Activated CD8-positive, alpha-beta T cell treated with anti-CD3 and anti-CD28 coated beads for 36 hours (primary cell): ENCODE measurements at regions not wholly inside any gene's neighbourhood (a gene's known extent, or its start where the extent isn't known, plus 50 kb on each side); places are given as distances from the start of the nearest gene placed in this dataset.
"Not testable (repeated sequence)": the region's sequence is repeated elsewhere in the genome, so short reads cannot be mapped to it uniquely, and the experiment has no call there.

ENCODE experiments used
- ATAC-seq: fragments of 200-7000 bp; cut with Tn5 transposase; one replicate; pipeline ENCODE4 v1.10.0; 2021; ENCODE audit warnings: mild to moderate bottlenecking, moderate library complexity
- CTCF ChIA-PET: fragments of 350-600 bp; sonication (Branson Sonifier 250); formaldehyde crosslinking; loops from one replicate; lab custom pipeline; 2021; ENCODE audit warnings: antibody characterized with exemption; lab: Charles Lee
- POLR2A ChIA-PET: fragments of 350-600 bp; sonication (Branson Sonifier 250); formaldehyde crosslinking; loops from one replicate; lab custom pipeline; 2021; ENCODE audit warnings: antibody characterized with exemption; lab: Charles Lee
- DNase-seq: peaks from one replicate; pipeline ENCODE4 v3.0.0-alpha.2; 2020
- H3K27ac Mint-ChIP-seq: one replicate; pipeline ENCODE4 v1.8.0; 2021; ENCODE audit warnings: mild to moderate bottlenecking, mixed read lengths
- H3K27me3 Mint-ChIP-seq: one replicate; pipeline ENCODE4 v1.8.0; 2021; ENCODE audit warnings: mixed read lengths
- H3K36me3 Mint-ChIP-seq: one replicate; pipeline ENCODE4 v1.8.0; 2021; ENCODE audit warnings: low read depth, mixed read lengths
- H3K4me1 Mint-ChIP-seq: one replicate; pipeline ENCODE4 v1.8.0; 2021; ENCODE audit warnings: low read depth, mixed read lengths
- H3K4me3 Mint-ChIP-seq: one replicate; pipeline ENCODE4 v1.8.0; 2021; ENCODE audit warnings: mild to moderate bottlenecking, moderate library complexity, mixed read lengths
- H3K9me3 Mint-ChIP-seq: one replicate; pipeline ENCODE4 v1.8.0; 2021; ENCODE audit warnings: mixed read lengths
- CTCF ChIP-seq: fragments of 200-600 bp; IDR thresholded peaks from one replicate; pipeline ENCODE4 v1.8.0; 2022; ENCODE audit warnings: antibody characterized with exemption, mild to moderate bottlenecking
- intact Hi-C: fragments of 100-400 bp; cut with micrococcal nuclease; formaldehyde crosslinking; loops from one replicate; pipeline ENCODE4 v1.10.0; 2022

GRCh38 chr10:16193241-16193640 is 243.6 kb upstream of the PTER start:
- Mint-ChIP-seq H3K4me3 (no peak overlapping the region), H3K4me1 (peaks cover 17% of the 10 kb centered on the region), H3K27me3 (peaks cover 5% of the 10 kb centered on the region), H3K9me3 (no peaks in the 10 kb centered on the region), H3K27ac (no peak overlapping the region), H3K36me3 (no peaks in the 10 kb centered on the region)
- intact Hi-C loops = no loop called here
- no peak for DNase-seq
- TF ChIP-seq CTCF = no peak
- ATAC-seq = no peak
- ChIA-PET POLR2A (no interaction called here), CTCF (no interaction called here)

GRCh38 chr10:16195178-16195769 is 241.5 kb upstream of the PTER start:
- TF ChIP-seq CTCF = no peak
- POLR2A ChIA-PET = no interaction called here
- DNase-seq = peak; percentile 4
- H3K27me3 Mint-ChIP-seq = peaks cover 5% of the 10 kb centered on the region
- H3K4me3 Mint-ChIP-seq = no peak overlapping the region
- intact Hi-C loops = no loop called here
- ATAC-seq = peak; percentile 95
- CTCF ChIA-PET = no interaction called here
- H3K9me3 Mint-ChIP-seq = no peaks in the 10 kb centered on the region
- H3K36me3 Mint-ChIP-seq = no peaks in the 10 kb centered on the region
- peaks cover 17% of the 10 kb centered on the region for H3K4me1 Mint-ChIP-seq
- H3K27ac Mint-ChIP-seq = peak overlapping the region; percentile 21

- Mint-ChIP-seq H3K4me3 (no peak overlapping the region), H3K4me1 (peaks cover 17% of the 10 kb centered on the region)
- CTCF ChIA-PET = no interaction called here
Observed at GRCh38 chr10:16195894-16196293, 240.9 kb upstream of the PTER start.

GRCh38 chr10:16199216-16199615 is 237.6 kb upstream of the PTER start:
- peaks cover 17% of the 10 kb centered on the region for H3K4me1 Mint-ChIP-seq
- H3K27ac Mint-ChIP-seq = no peak overlapping the region
- TF ChIP-seq CTCF = no peak
- H3K9me3 Mint-ChIP-seq = peaks cover 6% of the 10 kb centered on the region
- DNase-seq = no peak
- no peaks in the 10 kb centered on the region for H3K27me3 Mint-ChIP-seq
- ChIA-PET POLR2A (interaction anchor here (0.6 kb wide), 1 partner anchor 48 kb away, joined by 3 read pairs; no protein-coding TSS in a partner anchor), CTCF (no interaction called here)
- no peak for ATAC-seq
- no peak overlapping the region for H3K4me3 Mint-ChIP-seq
- no peaks in the 10 kb centered on the region for H3K36me3 Mint-ChIP-seq
- intact Hi-C loops = no loop called here

More at GRCh38 chr10:16195894-16196293, 240.9 kb upstream of the PTER start:
- no peak for DNase-seq
- peaks cover 5% of the 10 kb centered on the region for H3K9me3 Mint-ChIP-seq
- no peaks in the 10 kb centered on the region for H3K36me3 Mint-ChIP-seq
- H3K27me3 Mint-ChIP-seq = peaks cover 3% of the 10 kb centered on the region
- H3K27ac Mint-ChIP-seq = no peak overlapping the region
- POLR2A ChIA-PET = no interaction called here
- no peak for ATAC-seq
- no peak for TF ChIP-seq CTCF
- intact Hi-C loops = no loop called here

GRCh38 chr10:16223618-16224017 is 213.2 kb upstream of the PTER start:
- DNase-seq, H3K36me3 Mint-ChIP-seq, H3K27ac Mint-ChIP-seq, ATAC-seq, intact Hi-C loops, H3K27me3 Mint-ChIP-seq, H3K4me1 Mint-ChIP-seq, POLR2A ChIA-PET, CTCF ChIA-PET, H3K4me3 Mint-ChIP-seq: not testable (repeated sequence)
- H3K9me3 Mint-ChIP-seq = peaks cover 29% of the 10 kb centered on the region
